ENCODE measurements at regions not wholly inside any gene's neighbourhood (a gene's known extent, or its start where the extent isn't known, plus 50 kb on each side); places are given as distances from the start of the nearest gene placed in this dataset.

DNA sequence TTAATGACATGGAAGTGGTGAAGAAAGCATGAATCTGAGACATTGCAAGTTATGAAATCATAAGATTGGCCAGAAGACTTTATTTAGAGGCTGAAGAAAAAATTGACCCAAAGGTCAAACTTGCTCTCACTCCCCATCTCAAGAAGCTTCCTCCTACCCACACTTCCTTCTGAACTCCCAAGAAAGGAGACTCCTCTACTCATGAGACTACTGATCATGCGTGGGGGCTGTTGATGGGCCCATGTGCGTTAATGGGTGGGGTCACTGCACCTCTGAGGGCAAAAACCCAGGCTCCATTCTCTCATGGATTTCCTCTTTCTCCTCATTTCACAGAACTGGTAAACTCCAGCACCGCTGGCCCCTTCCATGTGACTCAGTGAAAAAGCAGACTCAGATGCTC is 470.6 kb upstream of the ARID1B start:
- H3K9ac ChIP-seq (ENCODE audit: low read length) = no peak overlapping the region
- DNase-seq (ENCODE audit: low read depth, low spot score) (no peak), ATAC-seq (no peak)
- no peak overlapping the region for H3K27ac ChIP-seq (ENCODE audit: low read depth, low read length)
- no peaks in the 10 kb centered on the region for H3K36me3 ChIP-seq (ENCODE audit: control insufficient read depth in 1 of 2, insufficient read depth in 2 of 2, low read length in 2 of 2)
- H3K9me2 ChIP-seq (ENCODE audit: insufficient read depth) = no peaks in the 10 kb centered on the region
- H3K79me2 ChIP-seq (ENCODE audit: insufficient read depth, low read length) = no peaks in the 10 kb centered on the region
- H3K4me1 ChIP-seq (ENCODE audit: control insufficient read depth in 1 of 2, insufficient read depth in 2 of 2, low read length in 2 of 2) = no peaks in the 10 kb centered on the region
- ChIA-PET RAD21 (ENCODE audit: low non-redundant PET in 1 of 2, low total read pairs in 2 of 2, uncharacterized antibody in 2 of 2, unreplicated experiment in 2 of 2) (no interaction called here), CTCF (no interaction called here), POLR2A (no interaction called here)
- no peak overlapping the region for H3K4me3 ChIP-seq (replicated peaks in 1 of 2; ENCODE audit: low read depth in 1 of 2, low read length in 2 of 2)
- H3K27me3 ChIP-seq (ENCODE audit: insufficient read depth, low read length) = no peaks in the 10 kb centered on the region
- H2AFZ ChIP-seq (ENCODE audit: low read depth, low read length, poor library complexity, severe bottlenecking) = no peak overlapping the region
- H3K4me2 ChIP-seq (ENCODE audit: low read length) = no peak overlapping the region
- intact Hi-C loops (cut with micrococcal nuclease) = no loop called here
- H3K9me3 ChIP-seq (ENCODE audit: control insufficient read depth in 1 of 2, insufficient read depth in 1 of 2, low read depth in 1 of 2, low read length in 2 of 2) = no peaks in the 10 kb centered on the region
- no peaks in the 10 kb centered on the region for H4K20me1 ChIP-seq (ENCODE audit: insufficient read depth)
- no peak for TF ChIP-seq EZH2phosphoT487 (IDR thresholded peaks at IDR 0.05; ENCODE audit: borderline replicate concordance)
- TF ChIP-seq ZNF274 (IDR thresholded peaks at IDR 0.05; ENCODE audit: low read depth, low read length) = no peak
- TF ChIP-seq CBX3 (IDR thresholded peaks at IDR 0.05; ENCODE audit: low read depth) = no peak
- TF ChIP-seq, protein P1, sequence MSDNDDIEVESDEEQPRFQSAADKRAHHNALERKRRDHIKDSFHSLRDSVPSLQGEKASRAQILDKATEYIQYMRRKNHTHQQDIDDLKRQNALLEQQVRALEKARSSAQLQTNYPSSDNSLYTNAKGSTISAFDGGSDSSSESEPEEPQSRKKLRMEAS (IDR thresholded peaks at IDR 0.05) = no peak
- no peak for TF ChIP-seq ZFX (IDR thresholded peaks at IDR 0.05)
- no peak for TF ChIP-seq POLR2A (IDR thresholded peaks at IDR 0.05; ENCODE audit: borderline replicate concordance, extremely low read depth, insufficient read depth, insufficient read length)
- no peak for TF ChIP-seq CEBPB (IDR thresholded peaks at IDR 0.05; ENCODE audit: low read depth)
- no peak for TF ChIP-seq SP1 (IDR thresholded peaks at IDR 0.05; ENCODE audit: low read depth)
- TF ChIP-seq, protein P2, sequence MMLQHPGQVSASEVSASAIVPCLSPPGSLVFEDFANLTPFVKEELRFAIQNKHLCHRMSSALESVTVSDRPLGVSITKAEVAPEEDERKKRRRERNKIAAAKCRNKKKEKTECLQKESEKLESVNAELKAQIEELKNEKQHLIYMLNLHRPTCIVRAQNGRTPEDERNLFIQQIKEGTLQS (IDR thresholded peaks at IDR 0.05) = no peak
- TF ChIP-seq JUND (IDR thresholded peaks at IDR 0.05) = no peak
- TF ChIP-seq, protein P3, sequence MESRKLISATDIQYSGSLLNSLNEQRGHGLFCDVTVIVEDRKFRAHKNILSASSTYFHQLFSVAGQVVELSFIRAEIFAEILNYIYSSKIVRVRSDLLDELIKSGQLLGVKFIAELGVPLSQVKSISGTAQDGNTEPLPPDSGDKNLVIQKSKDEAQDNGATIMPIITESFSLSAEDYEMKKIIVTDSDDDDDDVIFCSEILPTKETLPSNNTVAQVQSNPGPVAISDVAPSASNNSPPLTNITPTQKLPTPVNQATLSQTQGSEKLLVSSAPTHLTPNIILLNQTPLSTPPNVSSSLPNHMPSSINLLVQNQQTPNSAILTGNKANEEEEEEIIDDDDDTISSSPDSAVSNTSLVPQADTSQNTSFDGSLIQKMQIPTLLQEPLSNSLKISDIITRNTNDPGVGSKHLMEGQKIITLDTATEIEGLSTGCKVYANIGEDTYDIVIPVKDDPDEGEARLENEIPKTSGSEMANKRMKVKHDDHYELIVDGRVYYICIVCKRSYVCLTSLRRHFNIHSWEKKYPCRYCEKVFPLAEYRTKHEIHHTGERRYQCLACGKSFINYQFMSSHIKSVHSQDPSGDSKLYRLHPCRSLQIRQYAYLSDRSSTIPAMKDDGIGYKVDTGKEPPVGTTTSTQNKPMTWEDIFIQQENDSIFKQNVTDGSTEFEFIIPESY (IDR thresholded peaks at IDR 0.05; ENCODE audit: extremely low read depth, insufficient replicate concordance, low read length) = no peak
- no peak for TF ChIP-seq EGR1 (IDR thresholded peaks at IDR 0.05; ENCODE audit: low read depth)
- TF ChIP-seq ELF1 (IDR thresholded peaks at IDR 0.05; ENCODE audit: borderline replicate concordance, low read depth) = no peak
- TF ChIP-seq RAD21 (IDR thresholded peaks at IDR 0.05; ENCODE audit: low read depth) = no peak
- BruUV-seq (replicated peaks) = no TSS peak
